ENCODE measurements at regions not wholly inside any gene's neighbourhood (a gene's known extent, or its start where the extent isn't known, plus 50 kb on each side); places are given as distances from the start of the nearest gene placed in this dataset.

GRCh38 chrX:70995338-70995737 is 64.4 kb upstream of the SLC7A3 start:
- Histone ChIP-seq H3K9me3 (ENCODE audit: control extremely low read depth in 1 of 3, control insufficient read depth in 2 of 3, insufficient read depth in 1 of 3, low read length in 2 of 3) (no peaks in the 10 kb centered on the region), H3K27ac (ENCODE audit: low read length in 2 of 2) (no peak overlapping the region), H3K4me3 (ENCODE audit: control extremely low read depth in 1 of 5, extremely low read depth in 1 of 5, insufficient read depth in 1 of 5, low read depth in 2 of 5, low read length in 4 of 5) (no peak overlapping the region), H4K20me1 (ENCODE audit: control insufficient read depth, insufficient read depth, low read length, poor library complexity, severe bottlenecking) (no peaks in the 10 kb centered on the region), H3K79me2 (ENCODE audit: control insufficient read depth, insufficient read depth, low read length) (no peaks in the 10 kb centered on the region), H3K27me3 (replicated peaks in 1 of 4; ENCODE audit: control extremely low read depth in 1 of 4, control insufficient read depth in 3 of 4, insufficient read depth in 4 of 4, low read length in 3 of 4) (no peaks in the 10 kb centered on the region), H2AFZ (ENCODE audit: insufficient read depth, low read depth, low read length, poor library complexity, severe bottlenecking) (no peak overlapping the region), H3K4me1 (ENCODE audit: control insufficient read depth in 2 of 2, insufficient read depth in 2 of 2, low read length in 2 of 2) (no peaks in the 10 kb centered on the region), H3K4me2 (replicated peaks; ENCODE audit: low read depth, low read length, poor library complexity, severe bottlenecking) (no peak overlapping the region), H3K9ac (ENCODE audit: low read length) (no peak overlapping the region), H3K36me3 (replicated peaks in 1 of 2; ENCODE audit: control extremely low read depth in 1 of 2, control insufficient read depth in 1 of 2, extremely low read depth in 1 of 2, insufficient read depth in 2 of 2, low read length in 1 of 2) (no peaks in the 10 kb centered on the region)
- no CpG with 5 or more reads among the region's 5 CpGs for WGBS (ENCODE audit: insufficient coverage)
- ATAC-seq (ENCODE audit: low read depth) (no peak), DNase-seq (no peak)
- Mint-ChIP-seq H3K4me1 (no peaks in the 10 kb centered on the region), H3K27me3 (peaks cover 3% of the 10 kb centered on the region), H3K27ac (no peak overlapping the region), H3K4me3 (no peak overlapping the region), H3K9me3 (ENCODE audit: insufficient read depth) (no peaks in the 10 kb centered on the region)
- POLR2A ChIA-PET = no interaction called here
- TF ChIP-seq CTCF (IDR thresholded peaks at IDR 0.05) (no peak), EZH2 (IDR thresholded peaks at IDR 0.05; ENCODE audit: borderline replicate concordance, insufficient read depth, low read depth, low read length, poor library complexity, severe bottlenecking) (no peak)
- CTCF ChIA-PET = no interaction called here
- intact Hi-C loops (cut with micrococcal nuclease) = no loop called here

GRCh38 chrX:70988425-70988824 is 57.5 kb upstream of the SLC7A3 start:
- CTCF ChIA-PET = no interaction called here
- no peak overlapping the region for H3K4me3 ChIP-seq (ENCODE audit: control extremely low read depth in 1 of 5, extremely low read depth in 1 of 5, insufficient read depth in 1 of 5, low read depth in 2 of 5, low read length in 4 of 5)

More at GRCh38 chrX:70988425-70988824, 57.5 kb upstream of the SLC7A3 start:
- Mint-ChIP-seq H3K27ac (no peak overlapping the region), H3K27me3 (no peaks in the 10 kb centered on the region), H3K4me3 (no peak overlapping the region), H3K4me1 (no peaks in the 10 kb centered on the region), H3K9me3 (ENCODE audit: insufficient read depth) (no peaks in the 10 kb centered on the region)
- WGBS (ENCODE audit: insufficient coverage) = 95% methylated on average over 4 of the region's 7 CpGs
- H3K9me3 ChIP-seq (ENCODE audit: control extremely low read depth in 1 of 3, control insufficient read depth in 2 of 3, insufficient read depth in 1 of 3, low read length in 2 of 3) = no peaks in the 10 kb centered on the region
- TF ChIP-seq CTCF (IDR thresholded peaks at IDR 0.05) (no peak), EZH2 (IDR thresholded peaks at IDR 0.05; ENCODE audit: borderline replicate concordance, insufficient read depth, low read depth, low read length, poor library complexity, severe bottlenecking) (no peak)
- H3K9ac ChIP-seq (ENCODE audit: low read length) = no peak overlapping the region
- no peak for ATAC-seq (ENCODE audit: low read depth)
- H3K27me3 ChIP-seq (replicated peaks in 1 of 4; ENCODE audit: control extremely low read depth in 1 of 4, control insufficient read depth in 3 of 4, insufficient read depth in 4 of 4, low read length in 3 of 4) = no peaks in the 10 kb centered on the region
- H3K36me3 ChIP-seq (replicated peaks in 1 of 2; ENCODE audit: control extremely low read depth in 1 of 2, control insufficient read depth in 1 of 2, extremely low read depth in 1 of 2, insufficient read depth in 2 of 2, low read length in 1 of 2) = no peaks in the 10 kb centered on the region
- H3K4me2 ChIP-seq (replicated peaks; ENCODE audit: low read depth, low read length, poor library complexity, severe bottlenecking) = no peak overlapping the region
- H3K4me1 ChIP-seq (ENCODE audit: control insufficient read depth in 2 of 2, insufficient read depth in 2 of 2, low read length in 2 of 2) = no peaks in the 10 kb centered on the region
- POLR2A ChIA-PET = no interaction called here
- H3K79me2 ChIP-seq (ENCODE audit: control insufficient read depth, insufficient read depth, low read length) = no peaks in the 10 kb centered on the region
- no peaks in the 10 kb centered on the region for H4K20me1 ChIP-seq (ENCODE audit: control insufficient read depth, insufficient read depth, low read length, poor library complexity, severe bottlenecking)
- DNase-seq = no peak
- H2AFZ ChIP-seq (ENCODE audit: insufficient read depth, low read depth, low read length, poor library complexity, severe bottlenecking) = no peak overlapping the region
- H3K27ac ChIP-seq (ENCODE audit: low read length in 2 of 2) = no peak overlapping the region
- intact Hi-C loops (cut with micrococcal nuclease) = no loop called here

All from B cell (primary cell).